NCI-H2081 (cell line): ENCODE measurements at regions not wholly inside any gene's neighbourhood (a gene's known extent, or its start where the extent isn't known, plus 50 kb on each side); places are given as distances from the start of the nearest gene placed in this dataset.
"Not testable (repeated sequence)": the region's sequence is repeated elsewhere in the genome, so short reads cannot be mapped to it uniquely, and the experiment has no call there.

Experiments
- DNase-seq, 2 experiments: peaks; one replicate each; lab custom pipeline; 2025; lab: John Stamatoyannopoulos, UW

- no peak for DNase-seq
These were observed 89.7 kb upstream of the SH3BP4 start for GRCh38 chr2:234861841-234862735.

- DNase-seq: not testable (repeated sequence)
These were observed 92.4 kb upstream of the SH3BP4 start for GRCh38 chr2:234859330-234859872.

GRCh38 chr2:234858790-234859329, 93.0 kb upstream of the SH3BP4 start:
- no peak for DNase-seq

GRCh38 chr2:234858145-234858544, 93.7 kb upstream of the SH3BP4 start:
- no peak for DNase-seq

- no peak for DNase-seq
These were observed 98.1 kb upstream of the SH3BP4 start for GRCh38 chr2:234853729-234854128.

GRCh38 chr2:234852941-234853340, 98.9 kb upstream of the SH3BP4 start:
- DNase-seq: no peak

GRCh38 chr2:234852035-234852434, 99.8 kb upstream of the SH3BP4 start:
- no peak for DNase-seq

GRCh38 chr2:234851451-234851850, 100.4 kb upstream of the SH3BP4 start:
- DNase-seq: no peak

GRCh38 chr2:234850818-234851217, 101.0 kb upstream of the SH3BP4 start:
- no peak for DNase-seq

GRCh38 chr2:234849678-234850077, 102.1 kb upstream of the SH3BP4 start:
- DNase-seq: no peak

- no peak for DNase-seq
These were observed 103.2 kb upstream of the SH3BP4 start for GRCh38 chr2:234848578-234848977.

- DNase-seq: no peak
These were observed 104.2 kb upstream of the SH3BP4 start for GRCh38 chr2:234847639-234848038.

GRCh38 chr2:234847364-234847635, 104.5 kb upstream of the SH3BP4 start:
- DNase-seq: no peak

GRCh38 chr2:234846599-234847363, 105.0 kb upstream of the SH3BP4 start:
- no peak for DNase-seq

GRCh38 chr2:234845602-234846590, 105.9 kb upstream of the SH3BP4 start:
- DNase-seq: no peak

GRCh38 chr2:234843411-234843810, 108.4 kb upstream of the SH3BP4 start:
- no peak for DNase-seq

- no peak for DNase-seq
These were observed 109.1 kb upstream of the SH3BP4 start for GRCh38 chr2:234842753-234843152.

GRCh38 chr2:234841321-234842015, 110.3 kb upstream of the SH3BP4 start:
- DNase-seq: no peak

GRCh38 chr2:234840336-234840735, 111.5 kb upstream of the SH3BP4 start:
- no peak for DNase-seq

GRCh38 chr2:234839285-234839684, 112.5 kb upstream of the SH3BP4 start:
- DNase-seq: no peak

- DNase-seq: no peak
These were observed 115.5 kb upstream of the SH3BP4 start for GRCh38 chr2:234836271-234836670.
